Activated naive CD4-positive, alpha-beta T cell treated with anti-CD3 and anti-CD28 coated beads for 36 hours (primary cell): ENCODE measurements at regions not wholly inside any gene's neighbourhood (a gene's known extent, or its start where the extent isn't known, plus 50 kb on each side); places are given as distances from the start of the nearest gene placed in this dataset.

ENCODE experiments used
- CTCF ChIA-PET: fragments of 350-600 bp; sonication (Branson Sonifier 250); formaldehyde crosslinking; loops from one replicate; lab custom pipeline; 2021; ENCODE audit warnings: antibody characterized with exemption; lab: Charles Lee
- DNase-seq: peaks from one replicate; pipeline ENCODE4 v3.0.0-alpha.2; 2020
- H3K27ac Mint-ChIP-seq: one replicate; pipeline ENCODE4 v1.8.0; 2021; ENCODE audit warnings: mild to moderate bottlenecking, mixed read lengths
- H3K27me3 Mint-ChIP-seq: one replicate; pipeline ENCODE4 v1.8.0; 2021; ENCODE audit warnings: low read depth, mixed read lengths
- H3K36me3 Mint-ChIP-seq: one replicate; pipeline ENCODE4 v1.8.0; 2021; ENCODE audit warnings: low read depth, mixed read lengths
- H3K4me1 Mint-ChIP-seq: one replicate; pipeline ENCODE4 v1.8.0; 2021; ENCODE audit warnings: low read depth, mixed read lengths
- H3K4me3 Mint-ChIP-seq: one replicate; pipeline ENCODE4 v1.8.0; 2021; ENCODE audit warnings: mild to moderate bottlenecking, moderate library complexity, mixed read lengths
- H3K9me3 Mint-ChIP-seq: one replicate; pipeline ENCODE4 v1.8.0; 2021; ENCODE audit warnings: mixed read lengths
- intact Hi-C: fragments of 100-400 bp; cut with micrococcal nuclease; formaldehyde crosslinking; loops from one replicate; pipeline ENCODE4 v1.15.1; 2023

GRCh38 chr11:26777372-26777808 lies 55.5 kb upstream of the SLC5A12 start:
- CTCF ChIA-PET: no interaction called here
- H3K36me3 Mint-ChIP-seq: no peaks in the 10 kb centered on the region
- intact Hi-C loops: no loop called here
- no peaks in the 10 kb centered on the region for H3K9me3 Mint-ChIP-seq
- DNase-seq: no peak
- H3K27me3 Mint-ChIP-seq: no peaks in the 10 kb centered on the region
- H3K27ac Mint-ChIP-seq: no peak overlapping the region
- no peaks in the 10 kb centered on the region for H3K4me1 Mint-ChIP-seq
- no peak overlapping the region for H3K4me3 Mint-ChIP-seq

GRCh38 chr11:26778000-26778757 lies 56.3 kb upstream of the SLC5A12 start:
- Mint-ChIP-seq H3K4me3 (no peak overlapping the region), H3K36me3 (no peaks in the 10 kb centered on the region), H3K4me1 (no peaks in the 10 kb centered on the region), H3K9me3 (no peaks in the 10 kb centered on the region), H3K27me3 (no peaks in the 10 kb centered on the region), H3K27ac (no peak overlapping the region)
- DNase-seq: no peak
- intact Hi-C loops: no loop called here
- CTCF ChIA-PET: no interaction called here

GRCh38 chr11:26779074-26779865 lies 57.4 kb upstream of the SLC5A12 start:
- Mint-ChIP-seq H3K27me3 (no peaks in the 10 kb centered on the region), H3K27ac (no peak overlapping the region), H3K9me3 (peaks cover 9% of the 10 kb centered on the region), H3K4me1 (no peaks in the 10 kb centered on the region), H3K36me3 (peaks cover 2% of the 10 kb centered on the region), H3K4me3 (no peak overlapping the region)
- intact Hi-C loops: no loop called here
- CTCF ChIA-PET: interaction anchor here (0.6 to 0.7 kb wide), 2 partner anchors 103 to 150 kb away, joined by 3 to 4 read pairs; no protein-coding TSS in a partner anchor
- no peak for DNase-seq

GRCh38 chr11:26780376-26781085 lies 58.7 kb upstream of the SLC5A12 start:
- CTCF ChIA-PET: no interaction called here
- H3K36me3 Mint-ChIP-seq: peaks cover 2% of the 10 kb centered on the region

GRCh38 chr11:26782220-26782965 lies 60.5 kb upstream of the SLC5A12 start:
- H3K27ac Mint-ChIP-seq: no peak overlapping the region
- CTCF ChIA-PET: interaction anchor here (0.6 kb wide), 1 partner anchor 48 kb away, joined by 5 read pairs; no protein-coding TSS in a partner anchor
- H3K27me3 Mint-ChIP-seq: no peaks in the 10 kb centered on the region

More at GRCh38 chr11:26780376-26781085, 58.7 kb upstream of the SLC5A12 start:
- Mint-ChIP-seq H3K4me1 (no peaks in the 10 kb centered on the region), H3K27ac (no peak overlapping the region), H3K4me3 (no peak overlapping the region), H3K9me3 (peaks cover 17% of the 10 kb centered on the region), H3K27me3 (no peaks in the 10 kb centered on the region)
- intact Hi-C loops: no loop called here
- DNase-seq: no peak

GRCh38 chr11:26783997-26784396 lies 62.1 kb upstream of the SLC5A12 start:
- CTCF ChIA-PET: no interaction called here
- Mint-ChIP-seq H3K27me3 (no peaks in the 10 kb centered on the region), H3K4me1 (no peaks in the 10 kb centered on the region), H3K4me3 (no peak overlapping the region), H3K27ac (no peak overlapping the region), H3K9me3 (peaks cover 23% of the 10 kb centered on the region), H3K36me3 (peaks cover 2% of the 10 kb centered on the region)
- DNase-seq: no peak
- intact Hi-C loops: no loop called here

More at GRCh38 chr11:26782220-26782965, 60.5 kb upstream of the SLC5A12 start:
- intact Hi-C loops: no loop called here
- Mint-ChIP-seq H3K9me3 (peaks cover 23% of the 10 kb centered on the region), H3K36me3 (peaks cover 2% of the 10 kb centered on the region), H3K4me1 (no peaks in the 10 kb centered on the region), H3K4me3 (no peak overlapping the region)
- no peak for DNase-seq

GRCh38 chr11:26790738-26791137 lies 68.9 kb upstream of the SLC5A12 start:
- Mint-ChIP-seq H3K4me3 (no peak overlapping the region), H3K9me3 (peaks cover 5% of the 10 kb centered on the region), H3K27me3 (no peaks in the 10 kb centered on the region), H3K4me1 (no peaks in the 10 kb centered on the region), H3K27ac (no peak overlapping the region), H3K36me3 (no peaks in the 10 kb centered on the region)
- intact Hi-C loops: no loop called here
- DNase-seq: no peak
- CTCF ChIA-PET: no interaction called here

- no peaks in the 10 kb centered on the region for H3K36me3 Mint-ChIP-seq
- H3K27ac Mint-ChIP-seq: no peak overlapping the region
- no peak for DNase-seq
- H3K4me3 Mint-ChIP-seq: no peak overlapping the region
- CTCF ChIA-PET: no interaction called here
- no peaks in the 10 kb centered on the region for H3K4me1 Mint-ChIP-seq
- no peaks in the 10 kb centered on the region for H3K27me3 Mint-ChIP-seq
- H3K9me3 Mint-ChIP-seq: no peaks in the 10 kb centered on the region
- intact Hi-C loops: no loop called here
Measured at GRCh38 chr11:26792941-26793340, 71.1 kb upstream of the SLC5A12 start.

GRCh38 chr11:26793487-26793886 lies 71.6 kb upstream of the SLC5A12 start:
- intact Hi-C loops: no loop called here
- CTCF ChIA-PET: no interaction called here
- Mint-ChIP-seq H3K27me3 (no peaks in the 10 kb centered on the region), H3K9me3 (no peaks in the 10 kb centered on the region), H3K4me1 (no peaks in the 10 kb centered on the region), H3K36me3 (no peaks in the 10 kb centered on the region), H3K27ac (no peak overlapping the region), H3K4me3 (no peak overlapping the region)
- DNase-seq: no peak

- H3K27me3 Mint-ChIP-seq: no peaks in the 10 kb centered on the region
Measured at GRCh38 chr11:26801601-26802000, 79.7 kb upstream of the SLC5A12 start.

GRCh38 chr11:26805001-26805400 lies 83.1 kb upstream of the SLC5A12 start:
- no peaks in the 10 kb centered on the region for H3K27me3 Mint-ChIP-seq
- H3K27ac Mint-ChIP-seq: no peak overlapping the region
- no peaks in the 10 kb centered on the region for H3K36me3 Mint-ChIP-seq
- intact Hi-C loops: no loop called here
- no peaks in the 10 kb centered on the region for H3K4me1 Mint-ChIP-seq
- CTCF ChIA-PET: no interaction called here
- H3K9me3 Mint-ChIP-seq: peaks cover 9% of the 10 kb centered on the region
- H3K4me3 Mint-ChIP-seq: no peak overlapping the region
- DNase-seq: no peak

More at GRCh38 chr11:26801601-26802000, 79.7 kb upstream of the SLC5A12 start:
- Mint-ChIP-seq H3K36me3 (no peaks in the 10 kb centered on the region), H3K27ac (no peak overlapping the region), H3K4me1 (no peaks in the 10 kb centered on the region), H3K9me3 (peaks cover 11% of the 10 kb centered on the region), H3K4me3 (no peak overlapping the region)
- intact Hi-C loops: no loop called here
- no peak for DNase-seq
- CTCF ChIA-PET: no interaction called here

GRCh38 chr11:26806219-26806618 lies 84.4 kb upstream of the SLC5A12 start:
- no peak for DNase-seq
- H3K4me3 Mint-ChIP-seq: no peak overlapping the region
- intact Hi-C loops: no loop called here
- H3K27ac Mint-ChIP-seq: no peak overlapping the region
- H3K36me3 Mint-ChIP-seq: no peaks in the 10 kb centered on the region
- no peaks in the 10 kb centered on the region for H3K4me1 Mint-ChIP-seq
- CTCF ChIA-PET: no interaction called here
- peaks cover 9% of the 10 kb centered on the region for H3K9me3 Mint-ChIP-seq
- no peaks in the 10 kb centered on the region for H3K27me3 Mint-ChIP-seq
